K562 (cell line): ENCODE measurements at regions not wholly inside any gene's neighbourhood (a gene's known extent, or its start where the extent isn't known, plus 50 kb on each side); places are given as distances from the start of the nearest gene placed in this dataset.

Experiments
- ATAC-seq: fragments of 200-7000 bp; cut with Tn5 transposase; 3 replicates; pipeline ENCODE4 v1.9.1; 2020; ENCODE audit warnings: moderate library complexity
- BruUV-seq: library from RNA; stranded (reverse); fragments of 400-500 nt; replicated peaks from 2 replicates; lab custom pipeline; 2021; lab: Mats Ljungman, UMichigan
- CTCF ChIA-PET: fragments of 300-600 bp; formaldehyde crosslinking; extraction: SDS; loops from one replicate; lab custom pipeline; 2021; ENCODE audit warnings: low intra/inter-chr PET ratio; lab: Yijun Ruan, JAX
- POLR2A ChIA-PET: fragments of 300-600, 350-650 bp; sonication (Branson Sonifier 250); formaldehyde crosslinking; extraction: SDS; loops from one replicate; lab custom pipeline; 2021; ENCODE audit warnings: antibody characterized with exemption, inconsistent platforms; lab: Yijun Ruan, JAX
- DNase-seq, 4 experiments: peaks; one replicate each; pipeline versions ENCODE4 v3.0.0 to v3.0.0-alpha.2; 2011 to 2018; ENCODE audit warnings: low spot score in 3 of 4, mixed read lengths in 3 of 4; ENCODE audit errors: extremely low read depth in 1 of 4
- FAIRE-seq: peaks from 2 replicates; lab custom pipeline; 2011; peaks lifted over from hg19 to GRCh38; lab: Jason Lieb, UNC
- H2AFZ ChIP-seq: 2 replicates; pipeline ENCODE4 v1.6.0; 2011; ENCODE audit warnings: low read depth, low read length, control low read depth, inconsistent platforms
- H3K27ac ChIP-seq: fragments of 200-600 bp; 3 replicates; pipeline ENCODE4 v1.8.0; 2011; ENCODE audit warnings: low read depth, mild to moderate bottlenecking, control low read depth, inconsistent platforms, low read length, moderate library complexity, mixed read lengths; ENCODE audit errors: extremely low read depth
- H3K27me3 ChIP-seq, 2 experiments: fragments of 300-600 bp in 1 of 2; 2 replicates in 1 of 2; 3 replicates in 1 of 2; pipeline versions ENCODE4 v1.6.0 to v1.8.0; 2011; ENCODE audit warnings: inconsistent platforms in 2 of 2, low read length in 2 of 2, mild to moderate bottlenecking in 1 of 2, mixed read lengths in 1 of 2, moderate library complexity in 1 of 2; ENCODE audit not compliant: control insufficient read depth in 2 of 2, insufficient read depth in 2 of 2
- H3K36me3 ChIP-seq: fragments of 300-600 bp; 3 replicates; pipeline ENCODE4 v1.8.0; 2011; ENCODE audit warnings: mild to moderate bottlenecking, low read length, inconsistent platforms; ENCODE audit not compliant: control insufficient read depth, insufficient read depth
- H3K4me1 ChIP-seq, 2 experiments: fragments of 200-600 bp in 1 of 2; replicated peaks in 1 of 2; 2 replicates in 1 of 2; 3 replicates in 1 of 2; pipeline versions ENCODE4 v1.5.1 to v1.8.0; 2011; ENCODE audit warnings: inconsistent platforms in 2 of 2, low read length in 2 of 2, mild to moderate bottlenecking in 1 of 2, mixed read lengths in 1 of 2, moderate library complexity in 1 of 2; ENCODE audit not compliant: control insufficient read depth in 2 of 2, insufficient read depth in 2 of 2
- H3K4me2 ChIP-seq: 2 replicates; pipeline ENCODE4 v1.6.1; 2011; ENCODE audit warnings: low read length, control low read depth, inconsistent platforms, mixed read lengths; ENCODE audit not compliant: insufficient read depth
- H3K4me3 ChIP-seq: fragments of 200-600 bp; sonication (generic), shearing (Covaris generic); 2 replicates; pipeline ENCODE4 v1.5.1; 2016; ENCODE audit warnings: control low read depth, inconsistent platforms
- H3K79me2 ChIP-seq: fragments of 200-600 bp; 3 replicates; pipeline ENCODE4 v1.8.0; 2011; ENCODE audit warnings: low read length, inconsistent platforms; ENCODE audit not compliant: control insufficient read depth, insufficient read depth
- H3K9ac ChIP-seq, 2 experiments: 2 replicates each; pipeline versions ENCODE4 v1.6.0 to v1.6.1; 2011; ENCODE audit warnings: low read depth in 2 of 2, low read length in 2 of 2, control low read depth in 1 of 2, inconsistent platforms in 1 of 2, mild to moderate bottlenecking in 1 of 2, mixed read lengths in 1 of 2; ENCODE audit not compliant: insufficient read depth in 1 of 2
- H3K9me1 ChIP-seq: one replicate; pipeline ENCODE4 v1.6.0; 2011; ENCODE audit warnings: inconsistent platforms, mild to moderate bottlenecking, low read length, moderate library complexity; ENCODE audit not compliant: control insufficient read depth, insufficient read depth
- H3K9me3 ChIP-seq: replicated peaks from 2 replicates; pipeline ENCODE4 v1.5.1; 2011; ENCODE audit warnings: low read depth, low read length, inconsistent platforms; ENCODE audit not compliant: control insufficient read depth, insufficient read depth
- H4K20me1 ChIP-seq: replicated peaks from 2 replicates; pipeline ENCODE4 v1.6.1; 2011; ENCODE audit warnings: low read length, inconsistent platforms, mixed read lengths; ENCODE audit not compliant: control insufficient read depth, insufficient read depth
- BRF1 ChIP-seq: IDR thresholded peaks from 3 replicates; pipeline ENCODE4 v1.6.1; 2011; ENCODE audit warnings: borderline replicate concordance, mild to moderate bottlenecking; ENCODE audit not compliant: insufficient read length; ENCODE audit errors: extremely low read depth
- CHAMP1 ChIP-seq: fragments of 450-650 bp; IDR thresholded peaks from 2 replicates; pipeline ENCODE4 v1.6.1; 2016; ENCODE audit warnings: mild to moderate bottlenecking
- CLOCK ChIP-seq: fragments of 250-450 bp; sonication (Bioruptor Pico); IDR thresholded peaks from 2 replicates; pipeline ENCODE4 v1.4.0; 2020; ENCODE audit warnings: mild to moderate bottlenecking, moderate library complexity, borderline replicate concordance
- KAT7 ChIP-seq: sonication (generic); formaldehyde crosslinking; IDR thresholded peaks from 2 replicates; pipeline ENCODE4 v1.8.0; 2022; ENCODE audit warnings: missing genetic modification reagents, mild to moderate bottlenecking, borderline replicate concordance
- NELFE ChIP-seq: IDR thresholded peaks from 2 replicates; pipeline ENCODE4 v1.6.1; 2011; ENCODE audit warnings: mild to moderate bottlenecking; ENCODE audit not compliant: insufficient read depth, insufficient read length
- RNF2 ChIP-seq: sonication (generic); IDR thresholded peaks from 2 replicates; pipeline ENCODE4 v1.6.1; 2016
- SOX6 ChIP-seq: fragments of 450-650 bp; IDR thresholded peaks from 2 replicates; pipeline ENCODE4 v1.6.1; 2014; ENCODE audit warnings: mild to moderate bottlenecking
- STAT5B ChIP-seq: fragments of 250-450 bp; sonication (Bioruptor Pico); IDR thresholded peaks from 2 replicates; pipeline ENCODE4 v1.8.0; 2021; ENCODE audit warnings: mild to moderate bottlenecking, inconsistent platforms
- TFE3 ChIP-seq: fragments of 450-650 bp; formaldehyde crosslinking; IDR thresholded peaks from 2 replicates; pipeline ENCODE4 v1.4.0; 2020; ENCODE audit warnings: mild to moderate bottlenecking, mixed read lengths
- U2AF2 ChIP-seq: fragments of 200-400 bp; formaldehyde crosslinking; optimal IDR thresholded peaks from 2 replicates; pipeline ENCODE3; 2017; ENCODE audit warnings: low read depth, mild to moderate bottlenecking, low read length
- ZBTB43 ChIP-seq: sonication (generic); formaldehyde crosslinking; IDR thresholded peaks from 2 replicates; pipeline ENCODE4 v1.8.0; 2023; ENCODE audit warnings: mild to moderate bottlenecking, missing genetic modification reagents
- ZNF41 ChIP-seq: fragments of 250-450 bp; sonication (Bioruptor Pico); conservative IDR thresholded peaks from 2 replicates; pipeline ENCODE4 v1.4.0; 2020; ENCODE audit warnings: mild to moderate bottlenecking
- ZNF431 ChIP-seq: sonication (generic); formaldehyde crosslinking; IDR thresholded peaks from 2 replicates; pipeline ENCODE4 v1.8.0; 2022; ENCODE audit warnings: mild to moderate bottlenecking, missing genetic modification reagents
- WGBS: fragments of 100-300 bp; shearing (Covaris generic); methylation state at CpG from one replicate; pipeline ENCODE4 v1.1.6; 2016; ENCODE audit warnings: low coverage, mixed read lengths; ENCODE audit not compliant: insufficient coverage; ENCODE audit errors: missing lambda C conversion rate; 5-methylcytosine and 5-hydroxymethylcytosine counted together
- in situ Hi-C: fragments of 300-500 bp; cut with MboI; formaldehyde crosslinking; loops from 4 replicates; pipeline ENCODE4 v1.15.0; 2018; ENCODE audit warnings: inconsistent platforms, mixed read lengths
- intact Hi-C: fragments of 100-400 bp; cut with micrococcal nuclease; formaldehyde crosslinking; loops from 2 replicates; pipeline ENCODE4 v1.14.2; 2022

- ATAC-seq, result no peak
- no peaks in the 10 kb centered on the region; the same call in 1 of the 2 replicates for H3K9me3 ChIP-seq
- intact Hi-C loops (no loop called here), in situ Hi-C loops (no loop called here)
- no peaks in the 10 kb centered on the region for H3K4me1 ChIP-seq
- no peak overlapping the region for H3K4me2 ChIP-seq
- no peaks in the 10 kb centered on the region for H3K27me3 ChIP-seq
- WGBS, result under 1% methylated on average over 25 of the region's 25 CpGs
- FAIRE-seq, result no peak
- no peak overlapping the region for H2AFZ ChIP-seq
- no peaks in the 10 kb centered on the region for H3K79me2 ChIP-seq
- no peaks in the 10 kb centered on the region for H3K36me3 ChIP-seq
- no TSS peak for BruUV-seq
- no peak overlapping the region for H3K27ac ChIP-seq
- no peak for DNase-seq
- no peaks in the 10 kb centered on the region for H4K20me1 ChIP-seq
- no peaks in the 10 kb centered on the region for H3K9me1 ChIP-seq
- H3K4me3 ChIP-seq, result no peak overlapping the region
- CTCF ChIA-PET, result no interaction called here
- no peak overlapping the region for H3K9ac ChIP-seq
- POLR2A ChIA-PET, result no interaction called here
- TF ChIP-seq TFE3, result no peak
- TF ChIP-seq NELFE, result no peak
- TF ChIP-seq CLOCK, result no peak
- no peak for TF ChIP-seq RNF2
- TF ChIP-seq ZBTB43 (CRISPR knock-in tag), result no peak
- TF ChIP-seq SOX6, result no peak
- TF ChIP-seq U2AF2, result no peak
- TF ChIP-seq KAT7 (CRISPR knock-in tag), result no peak
- TF ChIP-seq BRF1, result no peak
- TF ChIP-seq STAT5B (CRISPR knock-in tag), result no peak
- TF ChIP-seq CHAMP1, result no peak
- TF ChIP-seq ZNF431 (CRISPR knock-in tag), result no peak
- TF ChIP-seq ZNF41 (CRISPR knock-in tag), result no peak
These were observed 916.2 kb upstream of the GHITM start for GRCh38 chr10:83222832-83223742.
